ENCODE measurements at regions not wholly inside any gene's neighbourhood (a gene's known extent, or its start where the extent isn't known, plus 50 kb on each side); places are given as distances from the start of the nearest gene placed in this dataset.
"Not testable (repeated sequence)": the region's sequence is repeated elsewhere in the genome, so short reads cannot be mapped to it uniquely, and the experiment has no call there.

GRCh38 chr6:2611092-2611491 lies 139.6 kb downstream of the MYLK4 start:
- DNase-seq (ENCODE audit: low read depth in 2 of 2): no peak

GRCh38 chr6:2608503-2608902 lies 142.2 kb downstream of the MYLK4 start:
- DNase-seq (ENCODE audit: low read depth in 2 of 2): no peak

GRCh38 chr6:2600363-2600762 lies 150.4 kb downstream of the MYLK4 start:
- DNase-seq (ENCODE audit: low read depth in 2 of 2): no peak

- no peak for DNase-seq (ENCODE audit: low read depth in 2 of 2)
Measured at GRCh38 chr6:2599817-2600216, 150.9 kb downstream of the MYLK4 start.

DNA sequence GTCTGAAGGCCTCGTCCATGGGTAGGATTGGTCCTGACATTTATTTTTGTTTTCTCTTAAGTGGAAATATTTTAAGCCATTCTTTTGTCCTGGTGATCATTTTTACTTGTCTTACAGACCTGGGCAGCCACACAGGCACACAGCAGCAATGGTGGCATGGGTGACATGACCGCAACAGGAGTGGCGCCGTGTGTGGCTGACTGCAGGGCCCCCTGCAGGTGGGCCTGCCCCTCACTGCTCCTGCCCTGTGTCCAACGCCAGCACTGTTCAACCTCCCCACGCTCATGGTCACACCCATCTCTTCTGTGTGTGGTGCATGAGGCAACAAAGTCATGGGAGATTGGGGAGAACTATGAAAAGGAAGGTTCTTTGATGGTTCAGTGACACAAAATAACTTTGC lies 151.9 kb downstream of the MYLK4 start:
- no peak for DNase-seq (ENCODE audit: low read depth in 2 of 2)

- no peak for DNase-seq (ENCODE audit: low read depth in 2 of 2)
Measured at GRCh38 chr6:2597991-2598390, 152.7 kb downstream of the MYLK4 start.

DNA sequence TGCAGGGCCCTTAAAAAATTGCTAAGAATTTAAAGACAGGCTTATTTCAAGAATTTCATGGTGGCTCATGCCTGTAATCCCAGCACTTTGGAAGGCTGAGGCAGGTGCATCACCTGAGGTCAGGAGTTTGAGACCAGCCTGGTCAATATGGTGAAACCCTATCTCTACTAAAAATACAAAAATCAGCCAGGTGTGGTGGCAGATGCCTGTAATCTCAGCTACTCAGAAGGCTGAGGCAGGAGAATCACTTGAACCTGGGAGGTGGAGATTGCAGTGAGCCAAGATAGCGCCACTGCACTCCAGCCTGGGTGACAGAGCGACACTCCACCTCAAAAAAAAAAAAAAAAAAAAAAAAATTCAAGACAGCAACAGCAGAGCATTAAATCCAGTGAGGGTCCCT lies 153.3 kb downstream of the MYLK4 start:
- DNase-seq (ENCODE audit: low read depth in 2 of 2): not testable (repeated sequence)

DNA sequence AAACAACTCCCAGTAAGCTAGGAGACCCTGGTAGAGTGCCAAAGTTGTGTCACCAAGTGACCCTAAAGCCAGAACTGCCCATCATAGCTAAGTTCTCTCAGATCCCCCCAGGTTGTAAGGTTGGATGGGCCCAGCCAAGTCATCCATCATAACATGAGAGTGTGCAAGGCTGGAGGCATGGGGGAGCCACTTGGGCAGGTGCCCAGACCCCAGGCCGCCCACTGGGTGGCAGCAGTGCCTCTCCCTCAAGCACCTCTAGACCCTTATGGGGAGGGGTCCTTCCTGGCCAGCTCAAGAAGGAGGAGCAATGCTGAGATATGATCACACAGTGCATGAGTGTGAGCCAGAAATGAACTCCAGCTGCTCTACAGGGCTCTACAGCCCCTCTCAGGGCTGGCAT lies 154.5 kb downstream of the MYLK4 start:
- DNase-seq (ENCODE audit: low read depth in 2 of 2): no peak

DNA sequence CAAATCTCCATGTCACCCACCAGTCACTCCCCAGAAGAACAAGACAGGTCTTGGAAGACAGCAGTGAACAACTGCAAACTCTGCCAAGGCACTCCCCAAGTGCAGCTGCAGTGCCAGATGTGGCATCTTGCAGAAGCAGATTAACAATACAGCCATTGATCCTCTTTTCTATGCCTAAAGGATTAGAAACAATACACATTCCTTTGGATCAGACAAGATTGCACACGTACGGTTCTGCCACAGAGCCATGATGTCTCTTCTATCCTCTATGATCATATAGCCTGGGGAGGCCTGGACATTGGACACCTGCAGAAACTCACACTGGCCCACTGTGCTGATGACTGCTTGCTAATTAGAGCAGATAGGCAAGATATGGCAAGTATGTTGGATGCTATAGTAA lies 155.9 kb downstream of the MYLK4 start:
- no peak for DNase-seq (ENCODE audit: low read depth in 2 of 2)

- DNase-seq (ENCODE audit: low read depth in 2 of 2): no peak
Measured at GRCh38 chr6:2593167-2593566, 157.6 kb downstream of the MYLK4 start.

DNA sequence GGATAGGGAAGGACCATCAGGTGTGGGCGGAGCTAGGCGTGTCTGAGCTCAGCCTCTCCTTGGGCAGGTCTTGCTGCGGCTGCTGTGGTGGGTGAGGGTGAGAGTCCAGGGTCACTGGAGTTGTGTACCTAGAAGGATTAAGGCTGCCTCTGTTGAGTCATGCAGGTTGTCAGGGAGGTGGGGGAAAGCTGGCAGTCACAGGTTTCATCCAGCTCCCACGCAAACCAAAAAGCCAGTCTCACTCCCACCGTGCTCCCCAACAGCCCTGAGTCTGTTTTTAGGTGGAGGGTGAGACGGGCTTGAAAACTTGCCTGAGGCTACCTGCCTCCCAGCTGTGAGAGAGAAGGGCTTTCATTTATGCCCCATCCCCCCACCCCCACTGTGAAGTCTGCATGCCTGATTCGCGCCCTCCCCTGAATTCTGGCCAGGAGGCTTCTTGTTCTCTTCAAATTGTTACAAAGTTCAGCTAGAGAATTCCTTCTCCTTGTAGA lies 161.5 kb downstream of the MYLK4 start:
- no peak for DNase-seq (ENCODE audit: low read depth in 2 of 2)

DNA sequence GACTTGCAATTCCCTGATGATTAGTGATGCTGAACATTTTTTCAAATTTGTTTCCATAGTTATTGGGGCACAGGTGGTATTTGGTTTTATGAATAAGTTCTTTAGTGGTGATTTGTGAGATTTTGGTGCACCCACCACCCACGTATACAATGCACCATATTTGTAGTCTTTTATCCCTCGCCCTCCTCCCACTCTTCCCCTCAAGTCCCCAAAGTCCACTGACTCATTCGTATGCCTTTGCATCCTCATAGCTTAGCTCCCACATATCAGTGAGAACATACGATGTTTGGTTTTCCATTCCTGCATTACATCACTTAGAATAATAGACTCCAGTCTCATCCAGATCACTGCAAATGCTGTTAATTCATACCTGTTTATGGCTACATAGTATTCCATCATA lies 167.3 kb downstream of the MYLK4 start:
- DNase-seq (ENCODE audit: low read depth in 2 of 2): no peak

DNA sequence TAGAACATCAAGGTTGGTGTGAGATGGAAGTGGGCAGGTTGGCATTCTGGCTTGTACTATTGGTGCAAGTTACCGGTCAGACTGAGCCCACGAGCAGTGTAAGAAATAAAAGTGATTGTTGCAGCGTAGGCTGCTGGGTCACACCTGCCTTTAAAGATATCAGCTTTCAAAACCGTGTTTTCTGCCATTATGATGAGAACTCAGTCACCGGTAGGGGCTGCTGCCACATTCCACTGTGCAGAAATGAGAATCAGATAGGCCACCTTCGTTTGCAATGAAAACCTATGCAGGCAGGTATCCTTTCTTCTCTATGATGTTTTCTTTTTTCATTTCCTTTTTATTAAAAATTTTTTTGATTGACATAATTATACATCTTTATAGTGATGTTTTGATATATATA lies 168.5 kb downstream of the MYLK4 start:
- DNase-seq (ENCODE audit: low read depth in 2 of 2): no peak

- DNase-seq (ENCODE audit: low read depth in 2 of 2): no peak
Measured at GRCh38 chr6:2581611-2582010, 169.1 kb downstream of the MYLK4 start.

DNA sequence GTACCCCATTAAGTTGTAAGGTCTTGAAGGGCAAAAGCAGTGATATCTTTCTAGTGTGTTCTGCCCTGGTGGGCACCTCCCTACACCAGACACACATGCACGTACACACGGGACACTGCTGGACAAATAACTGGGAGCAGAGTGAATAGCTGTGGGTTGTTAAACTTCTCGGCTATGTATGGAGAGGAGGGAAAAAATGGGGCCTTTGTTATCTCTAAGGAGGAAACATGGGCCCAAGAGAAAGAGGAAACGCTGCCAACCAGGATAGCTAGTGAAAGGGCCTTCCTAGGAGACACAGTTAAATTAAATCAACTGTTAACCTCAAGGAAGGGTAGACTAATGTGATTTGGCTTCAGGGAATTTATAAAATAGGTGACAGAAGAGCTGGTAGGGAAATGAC lies 169.7 kb downstream of the MYLK4 start:
- DNase-seq (ENCODE audit: low read depth in 2 of 2): no peak

DNA sequence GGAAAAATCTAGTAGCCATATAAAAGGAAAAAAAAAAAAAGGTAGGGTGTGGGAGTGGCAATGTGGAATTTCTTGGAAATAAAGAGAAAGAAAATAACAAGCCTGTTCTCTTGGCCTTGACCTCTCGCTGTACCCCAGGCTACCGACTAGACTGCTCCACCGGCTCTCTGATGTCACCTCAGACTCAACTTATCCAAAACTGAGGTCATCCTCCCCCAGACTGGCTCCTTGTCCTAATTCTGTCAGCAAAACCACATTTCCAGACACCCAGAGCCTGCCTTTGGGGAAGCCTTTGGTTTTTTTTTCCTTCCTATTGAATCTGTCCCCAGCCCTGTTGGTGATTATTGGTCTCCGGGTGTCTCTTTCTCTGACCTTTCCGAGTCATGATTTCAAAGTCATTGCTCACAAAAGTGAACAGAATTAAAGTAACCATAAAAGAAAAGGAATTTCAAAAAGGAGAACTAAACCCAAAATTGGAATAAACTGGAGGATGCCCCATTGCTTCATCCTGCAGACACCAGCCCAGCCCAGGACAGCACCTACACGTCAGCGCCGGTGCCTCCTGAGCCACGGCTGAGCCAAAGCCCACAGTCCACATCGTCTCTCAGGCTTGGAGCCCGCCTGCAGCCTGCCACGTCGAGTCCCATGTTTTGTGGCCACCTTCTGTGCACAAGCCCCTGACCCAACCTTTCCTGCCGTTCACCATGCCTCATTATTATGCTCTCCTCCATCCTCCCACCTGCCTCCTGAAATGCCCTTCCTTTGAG lies 170.7 kb downstream of the MYLK4 start:
- DNase-seq (ENCODE audit: low read depth in 2 of 2): no peak

DNA sequence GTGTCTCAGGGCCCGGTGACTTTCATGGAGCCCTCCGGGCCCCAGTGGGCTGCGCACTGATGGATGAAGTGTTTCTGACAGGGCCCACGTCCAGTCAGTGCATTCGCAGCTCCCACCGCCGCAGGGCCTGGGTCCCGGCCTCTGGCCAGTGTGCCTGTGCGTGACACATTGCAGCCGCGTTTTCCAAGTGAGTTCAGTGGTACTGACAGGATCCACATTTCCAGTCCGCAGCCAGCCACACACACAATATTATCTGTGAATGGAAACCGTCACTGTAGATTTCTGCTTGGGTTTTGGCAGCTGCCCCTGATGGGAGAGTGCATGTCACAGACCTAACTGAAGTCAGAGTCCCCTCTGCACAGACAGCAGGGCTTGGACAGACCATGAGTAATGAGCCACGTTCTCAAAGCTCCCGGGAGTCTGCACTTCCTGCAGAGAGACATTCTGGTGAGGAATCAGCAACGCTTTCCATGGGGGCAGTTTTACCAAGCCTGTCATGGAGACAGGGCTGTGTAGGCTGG lies 171.4 kb downstream of the MYLK4 start:
- no peak for DNase-seq (ENCODE audit: low read depth in 2 of 2)

DNA sequence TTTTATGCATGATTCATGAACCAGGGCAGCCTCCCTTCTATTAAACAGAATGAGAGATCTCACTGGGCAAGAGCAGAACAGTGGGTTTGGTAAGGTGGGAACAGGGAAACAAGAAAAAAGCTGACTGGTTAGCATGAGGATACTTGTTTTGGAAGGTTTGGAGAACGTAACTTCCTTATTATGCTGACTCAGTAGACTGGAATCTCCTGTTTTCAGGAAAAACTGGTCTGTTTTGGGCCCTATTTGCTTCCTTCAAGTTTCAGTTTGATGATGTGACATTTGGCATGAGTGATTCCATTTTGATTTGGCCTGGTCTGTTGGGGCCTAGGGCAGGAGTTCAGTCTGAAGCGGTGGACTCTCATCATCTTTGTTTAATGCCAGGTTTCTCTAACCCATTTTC lies 172.0 kb downstream of the MYLK4 start:
- no peak for DNase-seq (ENCODE audit: low read depth in 2 of 2)

DNA sequence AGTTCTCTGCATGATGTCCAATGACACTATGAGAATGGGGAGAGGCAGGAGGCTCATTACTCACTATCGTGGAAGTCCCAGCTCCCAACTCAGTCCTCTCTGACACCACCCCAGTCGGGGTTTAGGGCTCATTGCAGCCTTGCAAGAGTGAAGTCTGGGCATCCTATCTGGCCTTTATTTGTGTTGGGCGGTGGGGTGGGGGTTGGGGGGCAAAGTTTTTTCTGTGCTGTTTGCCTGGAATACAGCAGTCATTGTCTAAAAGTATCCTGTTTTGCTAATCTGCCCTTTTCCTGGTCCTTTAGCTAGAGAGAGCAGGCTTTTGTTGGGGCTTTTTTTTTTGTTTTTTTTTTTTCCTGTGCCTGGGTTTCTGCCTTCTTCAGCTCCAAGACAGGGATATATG lies 174.2 kb downstream of the MYLK4 start:
- no peak for DNase-seq (ENCODE audit: low read depth in 2 of 2)

- no peak for DNase-seq (ENCODE audit: low read depth in 2 of 2)
Measured at GRCh38 chr6:2575236-2575635, 175.5 kb downstream of the MYLK4 start.

DNA sequence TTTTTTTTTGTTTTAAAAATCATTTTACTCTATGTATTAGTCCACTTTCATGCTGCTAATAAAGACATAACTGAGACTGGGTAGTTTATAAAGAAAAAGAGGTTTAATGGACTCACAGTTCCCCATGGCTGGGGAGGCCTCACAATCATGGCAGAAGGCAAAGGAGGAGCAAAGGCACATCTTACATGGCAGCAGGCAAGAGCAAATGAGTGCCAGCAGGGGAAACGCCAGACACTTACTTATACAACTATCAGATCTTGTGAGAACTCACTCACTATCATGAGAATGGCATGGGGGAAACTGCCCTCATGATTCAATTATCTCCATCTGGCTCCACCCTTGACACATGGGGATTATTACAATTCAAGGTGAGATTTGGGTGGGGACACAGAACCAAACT lies 181.3 kb downstream of the MYLK4 start:
- not testable (repeated sequence) for DNase-seq (ENCODE audit: low read depth in 2 of 2)

GRCh38 chr6:2566048-2566447 lies 184.7 kb downstream of the MYLK4 start:
- DNase-seq (ENCODE audit: low read depth in 2 of 2): no peak

- DNase-seq (ENCODE audit: low read depth in 2 of 2): no peak
Measured at GRCh38 chr6:2565499-2565898, 185.2 kb downstream of the MYLK4 start.

GRCh38 chr6:2563635-2564034 lies 187.1 kb downstream of the MYLK4 start:
- no peak for DNase-seq (ENCODE audit: low read depth in 2 of 2)
